Breast epithelium (tissue), 3 donors: ENCODE measurements at regions not wholly inside any gene's neighbourhood (a gene's known extent, or its start where the extent isn't known, plus 50 kb on each side); places are given as distances from the start of the nearest gene placed in this dataset.

Experiments
- POLR2A ChIP-seq: fragments of 450-650 bp; IDR thresholded peaks from one replicate; pipeline ENCODE4 v1.6.1; 2016; ENCODE audit warnings: antibody characterized with exemption, mild to moderate bottlenecking, moderate library complexity
- POLR2AphosphoS5 ChIP-seq, 3 donors: sonication (generic); formaldehyde crosslinking; IDR thresholded peaks; one replicate each; pipeline ENCODE4 v1.6.1; 2017; ENCODE audit warnings: antibody characterized with exemption in 3 of 3
- TF ChIP-seq, protein P1 (sequence below), 3 donors: fragments of 450-650 bp; IDR thresholded peaks; one replicate each; pipeline ENCODE4 v1.5.1; 2016 to 2017; ENCODE audit warnings: antibody characterized with exemption in 3 of 3, mild to moderate bottlenecking in 3 of 3, moderate library complexity in 3 of 3

DNA sequence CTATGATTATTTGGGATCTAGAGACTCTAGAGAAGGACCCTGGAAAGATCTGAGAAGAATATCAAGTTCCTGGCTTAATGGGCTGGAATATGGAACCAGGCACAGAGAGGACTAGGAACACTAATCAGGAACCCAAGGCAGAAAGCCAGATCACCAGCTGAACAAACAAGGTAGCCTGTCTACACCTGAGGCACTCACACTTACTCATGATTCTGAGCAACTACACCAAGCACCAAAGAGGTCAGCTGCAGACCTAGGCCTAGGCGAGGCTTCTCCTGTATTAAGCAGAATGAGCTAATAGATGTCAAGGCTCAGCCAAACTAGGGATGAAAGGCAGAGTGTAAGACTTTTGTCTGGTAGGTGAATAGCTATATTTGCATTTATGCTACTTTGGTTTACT is 368.1 kb downstream of the LTN1 start:
- TF ChIP-seq POLR2A (no peak), POLR2AphosphoS5 (IDR thresholded peaks at IDR 0.05) (no peak)
- TF ChIP-seq, protein P1, sequence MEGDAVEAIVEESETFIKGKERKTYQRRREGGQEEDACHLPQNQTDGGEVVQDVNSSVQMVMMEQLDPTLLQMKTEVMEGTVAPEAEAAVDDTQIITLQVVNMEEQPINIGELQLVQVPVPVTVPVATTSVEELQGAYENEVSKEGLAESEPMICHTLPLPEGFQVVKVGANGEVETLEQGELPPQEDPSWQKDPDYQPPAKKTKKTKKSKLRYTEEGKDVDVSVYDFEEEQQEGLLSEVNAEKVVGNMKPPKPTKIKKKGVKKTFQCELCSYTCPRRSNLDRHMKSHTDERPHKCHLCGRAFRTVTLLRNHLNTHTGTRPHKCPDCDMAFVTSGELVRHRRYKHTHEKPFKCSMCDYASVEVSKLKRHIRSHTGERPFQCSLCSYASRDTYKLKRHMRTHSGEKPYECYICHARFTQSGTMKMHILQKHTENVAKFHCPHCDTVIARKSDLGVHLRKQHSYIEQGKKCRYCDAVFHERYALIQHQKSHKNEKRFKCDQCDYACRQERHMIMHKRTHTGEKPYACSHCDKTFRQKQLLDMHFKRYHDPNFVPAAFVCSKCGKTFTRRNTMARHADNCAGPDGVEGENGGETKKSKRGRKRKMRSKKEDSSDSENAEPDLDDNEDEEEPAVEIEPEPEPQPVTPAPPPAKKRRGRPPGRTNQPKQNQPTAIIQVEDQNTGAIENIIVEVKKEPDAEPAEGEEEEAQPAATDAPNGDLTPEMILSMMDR (IDR thresholded peaks at IDR 0.05), result no peak
